Hepatocyte (in vitro differentiated cells): ENCODE measurements at regions not wholly inside any gene's neighbourhood (a gene's known extent, or its start where the extent isn't known, plus 50 kb on each side); places are given as distances from the start of the nearest gene placed in this dataset.
"Not testable (repeated sequence)": the region's sequence is repeated elsewhere in the genome, so short reads cannot be mapped to it uniquely, and the experiment has no call there.

Source experiments
- DNase-seq: peaks from one replicate; pipeline ENCODE4 v3.0.0-alpha.2; 2016; ENCODE audit warnings: low spot score
- H2AFZ ChIP-seq: fragments of 200-600 bp; sonication (generic); 2 replicates; pipeline ENCODE4 v1.6.0; 2016; ENCODE audit warnings: antibody characterized with exemption, mild to moderate bottlenecking
- H3K27ac ChIP-seq: fragments of 200-600 bp; sonication (generic); 2 replicates; pipeline ENCODE4 v1.5.1; 2016; ENCODE audit warnings: mild to moderate bottlenecking
- H3K27me3 ChIP-seq: fragments of 200-600 bp; sonication (generic); 2 replicates; pipeline ENCODE4 v1.6.1; 2016
- H3K36me3 ChIP-seq: fragments of 200-600 bp; sonication (generic); replicated peaks from 2 replicates; pipeline ENCODE4 v1.5.1; 2016; ENCODE audit warnings: low read depth; ENCODE audit not compliant: insufficient read depth
- H3K4me1 ChIP-seq: fragments of 200-600 bp; sonication (generic); 2 replicates; pipeline ENCODE4 v1.5.1; 2016; ENCODE audit warnings: mild to moderate bottlenecking, moderate library complexity; ENCODE audit not compliant: insufficient read depth
- H3K4me2 ChIP-seq: fragments of 200-600 bp; sonication (generic); 2 replicates; pipeline ENCODE4 v1.6.0; 2016
- H3K4me3 ChIP-seq: fragments of 200-600 bp; sonication (generic); 2 replicates; pipeline ENCODE4 v1.5.1; 2016; ENCODE audit warnings: mild to moderate bottlenecking
- H3K79me2 ChIP-seq: fragments of 200-600 bp; sonication (generic); 2 replicates; pipeline ENCODE4 v1.6.0; 2017; ENCODE audit warnings: mild to moderate bottlenecking
- H3K9me2 ChIP-seq: fragments of 200-600 bp; sonication (generic); replicated peaks from 2 replicates; pipeline ENCODE4 v1.6.0; 2017; ENCODE audit warnings: mild to moderate bottlenecking; ENCODE audit not compliant: insufficient read depth
- H3K9me3 ChIP-seq: fragments of 200-600 bp; sonication (generic); 2 replicates; pipeline ENCODE4 v1.5.1; 2016; ENCODE audit warnings: low read depth, mild to moderate bottlenecking
- H4K20me1 ChIP-seq: fragments of 200-600 bp; sonication (generic); 2 replicates; pipeline ENCODE4 v1.6.0; 2016; ENCODE audit warnings: mild to moderate bottlenecking; ENCODE audit not compliant: insufficient read depth, poor library complexity, severe bottlenecking
- CTCF ChIP-seq: fragments of 200-600 bp; sonication (generic); IDR thresholded peaks from 2 replicates; pipeline ENCODE4 v1.5.1; 2016; ENCODE audit warnings: antibody characterized with exemption, mild to moderate bottlenecking; ENCODE audit not compliant: poor library complexity
- EZH2 ChIP-seq: fragments of 200-600 bp; sonication (generic); IDR thresholded peaks from 2 replicates; pipeline ENCODE4 v1.6.1; 2016; ENCODE audit warnings: antibody characterized with exemption, mild to moderate bottlenecking, borderline replicate concordance
- EZH2phosphoT487 ChIP-seq: fragments of 200-600 bp; sonication (generic); IDR thresholded peaks from one replicate; pipeline ENCODE4 v1.6.1; 2018; ENCODE audit warnings: antibody characterized with exemption, mild to moderate bottlenecking, low read depth, moderate library complexity; ENCODE audit not compliant: unreplicated experiment, severe bottlenecking
- WGBS: methylation state at CpG from one replicate; pipeline ENCODE4 v1.1.6; 2016; ENCODE audit warnings: low lambda C conversion rate; ENCODE audit errors: missing lambda C conversion rate; 5-methylcytosine and 5-hydroxymethylcytosine counted together

GRCh38 chr12:68393417-68393816, 61.3 kb upstream of the MDM1 start:
- H3K27me3 ChIP-seq = no peaks in the 10 kb centered on the region
- WGBS = 75% methylated on average over 4 of the region's 4 CpGs
- H2AFZ ChIP-seq = no peak overlapping the region
- H3K9me2 ChIP-seq = no peaks in the 10 kb centered on the region
- H3K4me3 ChIP-seq = no peak overlapping the region
- TF ChIP-seq EZH2phosphoT487 (no peak), CTCF (no peak), EZH2 (no peak)
- no peaks in the 10 kb centered on the region for H3K36me3 ChIP-seq
- H4K20me1 ChIP-seq = no peaks in the 10 kb centered on the region
- H3K79me2 ChIP-seq = no peaks in the 10 kb centered on the region
- H3K4me1 ChIP-seq = no peaks in the 10 kb centered on the region
- H3K9me3 ChIP-seq = no peaks in the 10 kb centered on the region
- H3K27ac ChIP-seq = no peak overlapping the region
- no peak for DNase-seq
- no peak overlapping the region for H3K4me2 ChIP-seq

DNA sequence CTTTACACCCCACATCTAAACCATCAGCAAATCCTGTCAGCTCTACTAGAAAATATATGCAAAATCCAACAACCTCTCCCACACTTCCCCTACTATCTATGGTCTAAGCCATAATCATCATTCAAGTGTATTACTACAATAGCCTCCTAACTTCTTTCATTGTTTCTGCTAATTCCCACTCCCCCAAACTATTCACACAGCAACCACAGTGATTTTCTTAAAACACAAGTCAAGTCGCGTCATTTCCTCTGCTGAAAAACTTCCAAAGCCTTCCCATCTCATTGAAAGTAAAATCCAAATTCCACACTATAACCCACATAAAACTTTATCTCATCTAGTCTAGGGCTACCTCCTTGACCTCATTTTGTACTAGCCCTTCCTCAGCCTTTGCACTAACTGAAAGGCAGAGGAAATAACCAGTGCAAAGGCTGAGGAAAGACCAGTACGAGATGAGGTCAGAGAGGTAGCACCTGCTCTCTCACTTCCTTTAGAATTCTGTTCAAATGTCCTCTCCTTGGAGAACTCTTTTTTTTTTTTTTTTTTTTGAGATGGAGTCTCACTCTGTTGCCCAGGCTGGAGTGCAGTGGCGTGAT, 65.5 kb upstream of the MDM1 start:
- Histone ChIP-seq H4K20me1 (no peaks in the 10 kb centered on the region), H3K36me3 (no peaks in the 10 kb centered on the region), H3K27me3 (no peaks in the 10 kb centered on the region), H2AFZ (no peak overlapping the region), H3K27ac (no peak overlapping the region), H3K9me3 (no peaks in the 10 kb centered on the region), H3K9me2 (no peaks in the 10 kb centered on the region), H3K4me2 (no peak overlapping the region), H3K4me3 (no peak overlapping the region), H3K4me1 (no peaks in the 10 kb centered on the region), H3K79me2 (no peaks in the 10 kb centered on the region)
- WGBS = 95% methylated on average over 4 of the region's 4 CpGs
- DNase-seq = no peak
- TF ChIP-seq EZH2 (no peak), CTCF (no peak)

GRCh38 chr12:68398689-68399088, 66.5 kb upstream of the MDM1 start:
- not testable (repeated sequence) for H2AFZ ChIP-seq

DNA sequence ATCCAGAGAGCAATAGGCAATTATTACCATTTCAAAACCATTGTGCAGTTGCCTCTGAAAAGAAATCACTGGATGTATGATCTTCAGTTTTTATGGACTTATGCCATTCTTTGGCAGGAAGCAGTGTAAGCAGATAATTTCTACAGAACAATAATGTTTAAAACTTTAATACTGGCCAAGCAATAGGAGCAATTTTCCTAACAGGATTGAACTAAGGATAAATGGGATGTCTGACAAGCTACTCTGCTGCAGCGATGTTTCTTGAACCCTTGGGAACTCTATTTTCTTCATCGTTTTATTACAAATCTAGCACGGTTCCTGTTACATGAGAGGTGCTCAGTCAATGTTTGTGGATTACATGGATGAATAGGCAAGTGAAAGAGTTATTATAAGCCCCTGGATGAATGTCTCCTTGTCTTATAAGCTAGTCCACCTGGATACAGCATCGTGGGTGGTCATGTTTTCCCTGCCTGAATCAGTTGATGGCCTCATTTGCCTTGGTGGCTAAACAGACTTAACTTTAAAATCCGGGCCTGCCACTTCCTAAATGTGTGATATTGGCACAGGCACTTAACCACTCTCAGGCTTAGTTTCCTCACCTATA, 68.2 kb upstream of the MDM1 start:
- WGBS = 69% methylated on average over 5 of the region's 5 CpGs
- no peak overlapping the region for H2AFZ ChIP-seq

More at GRCh38 chr12:68398689-68399088, 66.5 kb upstream of the MDM1 start:
- H3K4me1 ChIP-seq, H3K27ac ChIP-seq, H3K27me3 ChIP-seq, H3K79me2 ChIP-seq, H3K4me2 ChIP-seq, H4K20me1 ChIP-seq, H3K9me3 ChIP-seq, H3K9me2 ChIP-seq, DNase-seq, H3K36me3 ChIP-seq, H3K4me3 ChIP-seq: not testable (repeated sequence)
- WGBS = 99% methylated on average over 6 of the region's 6 CpGs

More for the DNA sequence above, 68.2 kb upstream of the MDM1 start:
- Histone ChIP-seq H3K4me2 (no peak overlapping the region), H3K36me3 (no peaks in the 10 kb centered on the region), H3K9me2 (no peaks in the 10 kb centered on the region), H3K79me2 (no peaks in the 10 kb centered on the region), H3K4me3 (no peak overlapping the region), H3K27ac (no peak overlapping the region), H3K27me3 (no peaks in the 10 kb centered on the region), H3K4me1 (no peaks in the 10 kb centered on the region), H4K20me1 (no peaks in the 10 kb centered on the region), H3K9me3 (no peaks in the 10 kb centered on the region)
- no peak for DNase-seq
- TF ChIP-seq EZH2phosphoT487 (no peak), EZH2 (no peak), CTCF (no peak)
